ENCODE measurements at regions not wholly inside any gene's neighbourhood (a gene's known extent, or its start where the extent isn't known, plus 50 kb on each side); places are given as distances from the start of the nearest gene placed in this dataset.

- no peaks in the 10 kb centered on the region for H3K9me3 Mint-ChIP-seq (ENCODE audit: unreplicated experiment)
- H3K27ac Mint-ChIP-seq (ENCODE audit: unreplicated experiment) = no peak overlapping the region
- H3K27me3 Mint-ChIP-seq (ENCODE audit: unreplicated experiment) = no peaks in the 10 kb centered on the region
- H3K36me3 Mint-ChIP-seq (ENCODE audit: unreplicated experiment) = no peaks in the 10 kb centered on the region
- no peaks in the 10 kb centered on the region for H3K4me1 Mint-ChIP-seq (ENCODE audit: low read depth, unreplicated experiment)
- no peak for TF ChIP-seq CTCF (IDR thresholded peaks at IDR 0.05; ENCODE audit: partially characterized antibody, unreplicated experiment)
- no peak for DNase-seq
- no peak overlapping the region for H3K4me3 Mint-ChIP-seq (ENCODE audit: unreplicated experiment)
Measured at GRCh38 chr6:164130585-164130984, 716.1 kb downstream of the QKI start.

- DNase-seq = no peak
- Mint-ChIP-seq H3K4me3 (ENCODE audit: unreplicated experiment) (no peak overlapping the region), H3K36me3 (ENCODE audit: unreplicated experiment) (no peaks in the 10 kb centered on the region), H3K27ac (ENCODE audit: unreplicated experiment) (no peak overlapping the region), H3K27me3 (ENCODE audit: unreplicated experiment) (no peaks in the 10 kb centered on the region), H3K9me3 (ENCODE audit: unreplicated experiment) (no peaks in the 10 kb centered on the region), H3K4me1 (ENCODE audit: low read depth, unreplicated experiment) (no peaks in the 10 kb centered on the region)
- no peak for TF ChIP-seq CTCF (IDR thresholded peaks at IDR 0.05; ENCODE audit: partially characterized antibody, unreplicated experiment)
Measured at GRCh38 chr6:164130151-164130550, 715.6 kb downstream of the QKI start.

GRCh38 chr6:164129218-164129617, 714.7 kb downstream of the QKI start:
- no peaks in the 10 kb centered on the region for H3K4me1 Mint-ChIP-seq (ENCODE audit: low read depth, unreplicated experiment)
- H3K27me3 Mint-ChIP-seq (ENCODE audit: unreplicated experiment) = no peaks in the 10 kb centered on the region
- H3K36me3 Mint-ChIP-seq (ENCODE audit: unreplicated experiment) = no peaks in the 10 kb centered on the region
- no peak overlapping the region for H3K4me3 Mint-ChIP-seq (ENCODE audit: unreplicated experiment)
- no peak for DNase-seq
- no peaks in the 10 kb centered on the region for H3K9me3 Mint-ChIP-seq (ENCODE audit: unreplicated experiment)
- H3K27ac Mint-ChIP-seq (ENCODE audit: unreplicated experiment) = no peak overlapping the region
- TF ChIP-seq CTCF (IDR thresholded peaks at IDR 0.05; ENCODE audit: partially characterized antibody, unreplicated experiment) = no peak

- no peaks in the 10 kb centered on the region for H3K36me3 Mint-ChIP-seq (ENCODE audit: unreplicated experiment)
- no peak overlapping the region for H3K27ac Mint-ChIP-seq (ENCODE audit: unreplicated experiment)
- H3K27me3 Mint-ChIP-seq (ENCODE audit: unreplicated experiment) = peaks cover 2% of the 10 kb centered on the region
- no peak overlapping the region for H3K4me3 Mint-ChIP-seq (ENCODE audit: unreplicated experiment)
- no peaks in the 10 kb centered on the region for H3K9me3 Mint-ChIP-seq (ENCODE audit: unreplicated experiment)
- TF ChIP-seq CTCF (IDR thresholded peaks at IDR 0.05; ENCODE audit: partially characterized antibody, unreplicated experiment) = no peak
- H3K4me1 Mint-ChIP-seq (ENCODE audit: low read depth, unreplicated experiment) = no peaks in the 10 kb centered on the region
- DNase-seq = no peak
Measured at GRCh38 chr6:164128101-164128500, 713.6 kb downstream of the QKI start.

- Mint-ChIP-seq H3K27me3 (ENCODE audit: unreplicated experiment) (peaks cover 2% of the 10 kb centered on the region), H3K4me3 (ENCODE audit: unreplicated experiment) (no peak overlapping the region), H3K9me3 (ENCODE audit: unreplicated experiment) (peaks cover 3% of the 10 kb centered on the region), H3K27ac (ENCODE audit: unreplicated experiment) (no peak overlapping the region), H3K4me1 (ENCODE audit: low read depth, unreplicated experiment) (no peaks in the 10 kb centered on the region), H3K36me3 (ENCODE audit: unreplicated experiment) (no peaks in the 10 kb centered on the region)
- no peak for DNase-seq
- no peak for TF ChIP-seq CTCF (IDR thresholded peaks at IDR 0.05; ENCODE audit: partially characterized antibody, unreplicated experiment)
Measured at GRCh38 chr6:164124986-164125385, 710.5 kb downstream of the QKI start.
